ENCODE measurements at regions not wholly inside any gene's neighbourhood (a gene's known extent, or its start where the extent isn't known, plus 50 kb on each side); places are given as distances from the start of the nearest gene placed in this dataset.
A peak's percentile ranks its signal among the peaks of the same experiment; 100 is the strongest.

GRCh38 chr1:235925016-235925415, 58.3 kb upstream of the LYST start:
- DNase-seq (ENCODE audit: low read depth): no peak

GRCh38 chr1:235923466-235924021, 56.8 kb upstream of the LYST start:
- DNase-seq (ENCODE audit: low read depth): no peak

DNA sequence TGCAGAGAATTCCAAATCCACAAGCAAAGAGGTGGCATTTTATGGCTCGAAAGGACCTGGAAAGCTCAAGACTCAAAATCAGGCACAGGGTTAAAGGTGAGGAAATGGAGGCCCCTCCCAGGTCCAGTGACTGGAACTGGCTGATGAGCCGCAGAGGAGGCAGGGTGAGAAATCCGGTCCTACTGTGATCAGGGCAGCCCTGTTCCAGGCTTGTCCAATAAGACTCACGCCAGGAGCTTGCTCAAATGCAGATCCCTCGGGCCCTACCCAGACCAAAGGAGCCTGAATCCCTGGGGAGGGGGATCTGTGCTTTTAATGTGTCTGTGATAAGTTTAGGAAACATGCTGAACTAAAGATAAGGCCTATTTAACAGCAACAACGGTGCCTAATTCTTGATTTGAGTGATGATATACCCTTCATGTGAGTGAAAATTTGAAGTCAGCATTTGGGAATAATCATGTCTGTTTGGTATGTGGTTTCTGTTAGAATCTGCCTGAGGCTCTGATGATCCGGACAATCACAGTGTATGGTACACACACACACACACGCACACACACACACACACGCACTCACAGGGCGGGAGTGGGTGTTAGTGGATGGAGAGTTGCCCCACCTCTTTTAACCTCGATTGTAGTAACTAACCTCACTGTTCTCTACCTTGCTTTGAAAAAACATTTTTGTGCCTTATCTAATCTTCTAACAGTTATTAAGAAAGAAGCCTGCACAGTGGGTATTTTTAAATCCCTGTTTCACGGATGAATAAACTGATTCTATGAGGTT, 54.1 kb upstream of the LYST start:
- DNase-seq (ENCODE audit: low read depth): no peak

GRCh38 chr1:235919833-235920441, 53.2 kb upstream of the LYST start:
- DNase-seq (ENCODE audit: low read depth): peak; percentile 73

DNA sequence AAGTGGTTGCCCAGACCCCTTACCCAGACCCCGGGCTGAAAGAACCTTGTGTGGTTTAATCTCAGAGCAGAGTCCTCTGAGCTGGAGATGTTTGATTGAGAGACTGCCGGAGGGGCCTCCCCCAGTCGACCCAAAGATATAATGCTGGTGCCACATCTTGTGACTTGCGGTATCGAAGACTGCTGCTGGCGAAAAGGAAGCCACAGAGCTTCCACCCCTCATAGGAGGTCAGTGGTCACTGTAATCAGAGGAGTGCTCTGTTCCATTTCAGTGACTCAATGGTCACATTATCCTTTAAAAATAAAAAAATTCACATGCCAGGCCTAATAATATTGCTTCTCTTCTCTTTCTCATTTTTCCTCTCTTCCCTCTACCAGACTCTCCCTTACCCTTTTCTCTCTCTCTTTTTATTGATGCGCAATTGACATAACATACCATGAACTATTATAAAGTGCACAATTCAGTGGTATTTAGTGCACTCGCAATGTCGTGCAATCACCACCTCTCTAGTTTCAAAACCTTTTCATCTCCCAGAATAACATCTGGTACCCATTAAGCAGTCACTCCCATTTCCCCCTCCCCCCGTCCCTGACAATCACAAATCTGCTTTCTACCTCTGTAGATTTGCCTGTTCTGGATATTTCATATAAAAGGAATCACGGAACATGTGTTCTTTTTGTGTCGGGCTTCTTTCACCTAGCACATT, 52.6 kb upstream of the LYST start:
- DNase-seq (ENCODE audit: low read depth): peak; percentile 81

DNA sequence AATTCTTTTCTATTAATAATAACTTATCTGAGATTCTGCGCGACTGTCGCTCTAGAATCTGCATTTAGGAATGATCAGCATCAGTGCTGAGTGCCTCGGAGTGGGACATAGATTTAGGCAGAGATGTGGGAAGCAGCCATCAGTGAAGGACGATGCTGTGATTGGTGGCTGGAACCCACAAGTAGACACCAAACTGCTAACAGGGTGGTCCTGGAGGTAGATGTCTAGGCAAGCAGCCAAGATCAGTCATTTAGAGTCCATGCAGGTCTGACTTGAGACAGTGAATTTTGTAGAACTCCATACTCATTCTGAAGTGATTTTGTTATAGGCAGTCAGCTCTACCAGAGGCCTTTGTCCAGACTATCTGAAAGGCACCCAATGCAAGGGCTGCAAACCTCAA, 51.8 kb upstream of the LYST start:
- DNase-seq (ENCODE audit: low read depth): no peak

GRCh38 chr1:235918032-235918431, 51.3 kb upstream of the LYST start:
- DNase-seq (ENCODE audit: low read depth): no peak

GRCh38 chr1:235917267-235917811, 50.6 kb upstream of the LYST start:
- peak; percentile 99 for DNase-seq (ENCODE audit: low read depth)
